Right lung (tissue), 2 donors: ENCODE measurements at regions not wholly inside any gene's neighbourhood (a gene's known extent, or its start where the extent isn't known, plus 50 kb on each side); places are given as distances from the start of the nearest gene placed in this dataset.

Experiments
- DNase-seq, 2 donors: peaks; one replicate each; pipeline ENCODE4 v3.0.0-alpha.2; 2013

DNA sequence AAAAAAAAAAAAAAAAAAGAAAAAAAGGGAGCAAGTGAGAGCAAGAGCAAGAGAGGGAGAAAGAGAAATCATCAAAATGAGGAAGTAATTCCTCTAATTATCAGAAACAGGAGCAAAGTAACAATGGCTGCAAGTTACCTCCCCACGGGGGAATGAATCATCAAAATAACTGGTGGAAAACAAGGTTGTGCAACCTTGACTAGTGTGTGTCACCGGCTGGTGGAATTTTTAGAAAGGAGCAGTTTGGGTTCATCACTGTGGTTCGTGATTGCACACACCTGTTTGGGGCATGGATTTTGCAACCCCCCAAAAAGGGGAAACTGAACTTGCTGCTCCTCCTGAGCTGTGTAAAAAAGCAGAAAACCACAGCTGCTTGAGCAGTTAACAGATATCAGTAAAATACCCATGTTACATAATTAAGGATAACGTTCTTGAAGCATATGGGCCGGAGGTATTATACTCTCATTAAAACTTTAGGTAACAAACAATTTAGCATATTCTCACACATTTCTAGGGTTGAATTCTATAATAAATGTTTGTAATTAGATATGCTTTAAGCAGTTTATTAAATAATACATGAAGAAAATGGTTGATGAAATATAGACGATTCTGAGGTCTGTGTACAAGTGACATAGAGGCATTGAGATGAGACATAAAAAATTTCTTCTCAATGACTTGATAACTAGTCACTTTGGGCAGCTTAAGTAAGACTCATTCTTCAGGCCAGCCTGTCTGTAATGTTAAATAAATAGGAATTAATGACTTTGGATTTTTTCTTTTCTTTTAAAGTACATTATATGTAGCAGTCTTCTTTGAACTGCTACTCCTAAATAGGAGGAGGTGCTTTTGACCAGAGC is 184.2 kb upstream of the ZEB2 start:
- no peak for DNase-seq

DNA sequence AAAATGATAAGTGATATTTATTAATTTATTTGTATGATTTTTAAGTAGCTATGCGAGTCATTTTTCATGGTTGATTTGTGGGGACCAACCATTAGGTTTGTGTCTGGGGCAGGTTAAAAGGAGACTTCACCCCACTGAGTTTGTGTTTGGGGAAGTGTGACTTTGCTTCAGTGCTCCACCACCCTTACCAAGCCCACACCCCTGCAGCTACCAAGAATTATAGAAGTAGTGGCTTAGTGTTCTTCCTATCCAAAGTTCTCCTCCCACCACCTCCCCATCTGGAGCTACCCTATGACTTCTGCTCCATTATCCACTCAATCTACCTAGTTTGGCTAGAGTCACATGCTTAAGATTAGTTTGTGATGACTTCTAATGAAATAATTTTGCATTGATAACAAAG is 182.1 kb upstream of the ZEB2 start:
- no peak for DNase-seq

DNA sequence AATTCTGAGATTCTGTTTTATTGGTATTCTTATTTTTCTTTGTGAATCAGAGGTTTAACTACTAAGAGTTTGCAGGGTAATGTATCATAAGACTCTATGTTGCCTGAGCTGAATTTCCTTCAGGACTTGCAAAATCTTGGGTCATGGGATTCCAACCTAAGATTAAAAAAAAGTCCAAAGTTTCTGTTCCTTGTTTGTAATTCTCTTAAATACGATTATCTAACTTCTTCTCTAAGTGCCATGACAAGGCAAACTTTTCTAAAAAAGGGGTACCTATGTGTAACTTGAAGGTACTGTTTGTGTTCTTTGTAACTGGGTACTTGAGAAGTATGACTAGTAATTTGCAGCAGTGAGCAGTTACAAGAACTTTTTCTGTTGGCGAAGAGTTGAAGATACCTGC is 181.3 kb upstream of the ZEB2 start:
- no peak for DNase-seq

DNA sequence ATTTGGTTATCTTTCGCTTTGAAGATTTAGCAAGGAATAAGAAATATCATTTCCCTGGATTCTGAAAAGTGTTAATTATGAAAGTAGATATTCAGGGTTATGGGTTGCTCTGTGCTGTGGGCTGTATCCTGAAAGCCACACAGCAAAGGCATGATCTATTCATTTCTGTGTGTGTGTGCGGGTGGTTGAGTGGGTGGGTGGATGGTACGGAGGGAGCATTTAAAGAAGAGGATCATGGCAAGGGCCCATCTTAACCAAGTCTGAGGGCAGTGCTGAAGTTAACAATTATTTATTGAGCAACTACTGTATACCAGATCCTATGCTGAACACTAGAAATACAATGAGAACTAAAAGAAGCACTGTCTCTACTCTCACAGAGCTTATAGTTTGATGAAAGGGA is 178.2 kb upstream of the ZEB2 start:
- no peak for DNase-seq

- DNase-seq = no peak
Observed at GRCh38 chr2:144695657-144696056, 175.7 kb upstream of the ZEB2 start.

DNA sequence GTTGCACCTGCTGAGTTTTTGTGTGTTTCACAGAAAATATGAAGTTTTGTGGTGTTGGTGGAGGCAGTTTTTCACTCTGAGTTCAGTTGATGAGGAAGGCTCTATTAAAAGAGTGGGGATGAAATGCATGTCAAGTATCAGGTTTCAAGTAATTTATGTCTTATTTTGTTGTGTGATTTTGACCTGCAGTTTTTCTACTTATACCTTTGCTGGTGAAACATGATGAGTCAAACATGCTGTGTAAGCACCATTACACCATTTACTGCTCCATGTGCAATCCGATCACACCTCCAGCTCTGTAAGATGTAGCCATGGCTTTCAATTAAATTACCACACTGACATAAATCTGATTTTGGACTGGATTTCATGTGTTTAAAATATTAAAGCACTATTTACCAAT is 174.5 kb upstream of the ZEB2 start:
- DNase-seq = no peak

GRCh38 chr2:144693179-144693578 is 173.3 kb upstream of the ZEB2 start:
- DNase-seq = no peak

DNA sequence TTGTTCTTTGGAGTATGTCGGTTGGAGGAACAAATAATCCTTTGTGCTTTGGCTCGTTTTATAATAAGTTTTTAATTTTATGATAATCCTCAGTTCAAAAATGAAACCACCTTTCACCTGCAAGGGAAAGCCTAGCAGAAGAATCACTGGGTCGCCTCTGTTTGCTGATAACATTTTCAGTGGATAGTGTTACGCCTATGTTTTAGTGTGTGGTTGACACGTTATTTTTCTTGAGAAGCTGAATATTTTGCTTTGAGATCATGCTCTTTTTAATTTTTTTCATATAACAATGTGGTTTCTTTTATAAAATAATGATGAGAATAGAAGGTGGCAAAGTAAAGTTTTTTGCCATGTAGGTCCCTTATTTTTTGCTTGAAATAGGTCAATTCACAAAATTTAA is 172.7 kb upstream of the ZEB2 start:
- no peak for DNase-seq

- DNase-seq = no peak
Observed at GRCh38 chr2:144690771-144691170, 170.9 kb upstream of the ZEB2 start.

GRCh38 chr2:144686518-144687215 is 166.7 kb upstream of the ZEB2 start:
- DNase-seq = peak; percentile 6 to 9

GRCh38 chr2:144683966-144684365 is 164.0 kb upstream of the ZEB2 start:
- no peak for DNase-seq

GRCh38 chr2:144683107-144683753 is 163.3 kb upstream of the ZEB2 start:
- DNase-seq = no peak

GRCh38 chr2:144682248-144682647 is 162.3 kb upstream of the ZEB2 start:
- no peak for DNase-seq

GRCh38 chr2:144681389-144681788 is 161.5 kb upstream of the ZEB2 start:
- DNase-seq = no peak

DNA sequence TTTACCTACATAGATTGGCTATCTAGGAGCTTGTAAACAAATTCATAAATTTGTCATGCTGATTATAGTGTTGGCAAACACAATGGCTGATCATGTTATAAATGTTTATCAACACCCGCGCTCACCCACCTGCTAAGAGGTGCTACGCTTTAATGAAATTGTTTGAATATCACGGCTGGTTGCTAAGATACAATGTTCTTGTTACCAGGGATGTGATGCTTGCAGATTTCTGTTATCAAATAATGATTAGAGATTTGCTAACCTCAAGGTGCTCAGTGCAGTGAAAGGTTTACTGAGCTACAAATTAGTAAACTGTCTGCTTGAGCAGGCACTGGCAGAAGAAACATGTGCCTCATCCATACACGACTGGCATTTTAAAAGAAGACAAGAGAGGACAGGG is 160.0 kb upstream of the ZEB2 start:
- DNase-seq = no peak

GRCh38 chr2:144678736-144679135 is 158.8 kb upstream of the ZEB2 start:
- DNase-seq = no peak

DNA sequence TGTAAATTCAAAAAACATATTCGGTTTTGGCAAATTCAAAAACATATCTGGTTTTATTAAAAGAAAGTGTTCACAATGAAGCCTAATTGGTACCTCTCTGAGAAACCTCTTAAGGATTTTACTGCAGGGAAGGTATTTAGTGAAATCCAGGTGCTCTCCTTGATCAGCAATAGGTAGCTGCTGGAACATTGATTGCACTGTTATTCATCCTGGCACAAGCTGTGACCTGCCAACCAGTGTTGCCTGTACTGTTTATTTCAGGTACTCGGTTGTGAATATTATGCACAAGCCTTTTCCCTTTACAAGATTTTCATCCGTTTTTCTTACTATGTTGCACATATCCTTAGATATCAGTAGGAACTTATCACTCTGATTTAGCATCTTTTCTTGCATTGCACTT is 155.8 kb upstream of the ZEB2 start:
- no peak for DNase-seq

- DNase-seq = no peak
Observed at GRCh38 chr2:144675331-144675730, 155.4 kb upstream of the ZEB2 start.

DNA sequence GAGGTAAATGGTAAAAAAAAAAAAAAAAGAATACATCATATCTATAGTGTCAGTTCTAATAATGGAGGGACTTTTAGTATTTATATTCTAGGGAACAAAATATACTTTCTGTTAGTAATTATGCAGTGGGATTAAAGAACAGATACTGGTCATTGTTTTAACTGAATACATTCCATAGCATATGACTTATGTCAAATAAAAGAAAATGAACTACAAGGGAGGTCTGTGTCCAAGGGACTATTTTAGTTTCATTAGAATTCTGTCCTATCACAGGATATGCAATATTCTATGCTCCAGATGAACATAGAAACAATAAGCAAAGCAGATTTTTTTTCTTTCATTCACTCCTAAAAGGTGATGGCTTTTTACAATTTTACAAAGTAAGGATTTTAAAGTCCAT is 154.2 kb upstream of the ZEB2 start:
- DNase-seq = no peak

DNA sequence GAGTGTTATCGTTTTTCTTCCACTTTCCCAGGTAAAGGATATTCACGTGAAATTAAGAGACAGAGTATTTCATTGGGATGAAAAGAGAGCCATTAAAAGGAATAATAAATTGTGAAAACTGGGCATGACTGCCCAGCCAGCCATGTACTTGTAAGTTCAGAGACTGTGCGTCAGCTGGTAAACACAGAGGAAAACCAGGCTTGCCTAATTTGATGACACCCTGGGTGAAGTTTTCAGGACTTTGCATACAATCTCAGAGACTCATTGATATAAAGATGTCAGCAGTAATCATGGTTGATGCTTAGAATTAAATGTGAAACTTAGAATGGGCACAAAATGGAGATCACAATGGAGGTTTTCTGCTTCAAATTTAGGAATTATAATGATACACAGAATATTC is 153.5 kb upstream of the ZEB2 start:
- DNase-seq = no peak

GRCh38 chr2:144671695-144672455 is 152.0 kb upstream of the ZEB2 start:
- no peak for DNase-seq

- DNase-seq = no peak
Observed at GRCh38 chr2:144670738-144671137, 150.8 kb upstream of the ZEB2 start.
